NB4 (cell line): ENCODE measurements at regions not wholly inside any gene's neighbourhood (a gene's known extent, or its start where the extent isn't known, plus 50 kb on each side); places are given as distances from the start of the nearest gene placed in this dataset.

Experiments used
- POLR2A ChIP-seq: IDR thresholded peaks from 2 replicates; pipeline ENCODE4 v1.6.1; 2011; ENCODE audit warnings: mild to moderate bottlenecking; ENCODE audit not compliant: insufficient read length; ENCODE audit errors: extremely low read depth
- TF ChIP-seq, protein P1 (sequence below): IDR thresholded peaks from one replicate; pipeline ENCODE4 v1.5.1; 2012; ENCODE audit warnings: low read depth, low read length
- TF ChIP-seq, protein P2 (sequence below): IDR thresholded peaks from 2 replicates; pipeline ENCODE4 v1.6.1; 2011; ENCODE audit warnings: low read depth, low read length

DNA sequence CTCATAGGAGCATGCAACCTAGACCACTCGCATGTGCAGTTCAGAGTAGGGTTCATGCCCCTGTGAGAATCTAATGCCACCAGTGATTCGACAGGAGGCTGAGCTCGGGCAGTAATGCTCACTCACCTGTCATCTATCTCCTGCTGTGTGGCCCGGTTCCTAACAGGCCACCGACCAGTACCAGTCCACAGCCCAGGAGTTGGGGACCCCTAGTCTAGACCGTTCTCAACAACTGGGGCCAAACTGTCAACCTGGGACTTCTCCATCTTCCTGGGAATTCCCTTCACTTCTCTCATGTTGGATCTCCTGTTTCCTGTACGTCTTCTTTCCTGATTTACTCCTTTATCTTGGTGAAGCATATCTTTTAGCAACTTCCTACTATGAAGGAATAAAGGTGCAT is 79.4 kb upstream of the HELT start:
- TF ChIP-seq, protein P1, sequence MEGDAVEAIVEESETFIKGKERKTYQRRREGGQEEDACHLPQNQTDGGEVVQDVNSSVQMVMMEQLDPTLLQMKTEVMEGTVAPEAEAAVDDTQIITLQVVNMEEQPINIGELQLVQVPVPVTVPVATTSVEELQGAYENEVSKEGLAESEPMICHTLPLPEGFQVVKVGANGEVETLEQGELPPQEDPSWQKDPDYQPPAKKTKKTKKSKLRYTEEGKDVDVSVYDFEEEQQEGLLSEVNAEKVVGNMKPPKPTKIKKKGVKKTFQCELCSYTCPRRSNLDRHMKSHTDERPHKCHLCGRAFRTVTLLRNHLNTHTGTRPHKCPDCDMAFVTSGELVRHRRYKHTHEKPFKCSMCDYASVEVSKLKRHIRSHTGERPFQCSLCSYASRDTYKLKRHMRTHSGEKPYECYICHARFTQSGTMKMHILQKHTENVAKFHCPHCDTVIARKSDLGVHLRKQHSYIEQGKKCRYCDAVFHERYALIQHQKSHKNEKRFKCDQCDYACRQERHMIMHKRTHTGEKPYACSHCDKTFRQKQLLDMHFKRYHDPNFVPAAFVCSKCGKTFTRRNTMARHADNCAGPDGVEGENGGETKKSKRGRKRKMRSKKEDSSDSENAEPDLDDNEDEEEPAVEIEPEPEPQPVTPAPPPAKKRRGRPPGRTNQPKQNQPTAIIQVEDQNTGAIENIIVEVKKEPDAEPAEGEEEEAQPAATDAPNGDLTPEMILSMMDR: no peak
- no peak for TF ChIP-seq POLR2A
- TF ChIP-seq, protein P2, sequence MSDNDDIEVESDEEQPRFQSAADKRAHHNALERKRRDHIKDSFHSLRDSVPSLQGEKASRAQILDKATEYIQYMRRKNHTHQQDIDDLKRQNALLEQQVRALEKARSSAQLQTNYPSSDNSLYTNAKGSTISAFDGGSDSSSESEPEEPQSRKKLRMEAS: no peak
